ENCODE measurements at regions not wholly inside any gene's neighbourhood (a gene's known extent, or its start where the extent isn't known, plus 50 kb on each side); places are given as distances from the start of the nearest gene placed in this dataset.

GRCh38 chr7:8913682-8914081 lies 480.3 kb downstream of the NXPH1 start:
- Histone ChIP-seq H3K9me1 (ENCODE audit: control insufficient read depth, extremely low read depth, insufficient read depth, low read length) (no peaks in the 10 kb centered on the region), H3K36me3 (ENCODE audit: control insufficient read depth in 2 of 2, extremely low read depth in 1 of 2, insufficient read depth in 2 of 2, low read length in 2 of 2) (no peaks in the 10 kb centered on the region), H3K4me1 (ENCODE audit: control insufficient read depth, extremely low read depth, insufficient read depth, low read length) (no peaks in the 10 kb centered on the region), H3K4me3 (ENCODE audit: control insufficient read depth in 2 of 3, extremely low read depth in 1 of 3, insufficient read depth in 2 of 3, low read depth in 1 of 3, low read length in 3 of 3) (no peak overlapping the region), H3K9ac (ENCODE audit: control insufficient read depth, extremely low read depth, insufficient read depth, low read length) (no peak overlapping the region), H3K79me2 (ENCODE audit: control insufficient read depth, insufficient read depth, low read length) (no peaks in the 10 kb centered on the region), H3K9me3 (ENCODE audit: control insufficient read depth, low read depth, low read length) (peaks cover 1% of the 10 kb centered on the region), H4K20me1 (ENCODE audit: control insufficient read depth, extremely low read depth, insufficient read depth, low read length) (no peaks in the 10 kb centered on the region), H3K27me3 (ENCODE audit: control insufficient read depth, extremely low read depth, insufficient read depth, low read length) (no peaks in the 10 kb centered on the region), H3K27ac (ENCODE audit: control insufficient read depth, insufficient read depth, low read length) (no peak overlapping the region), H3K4me2 (ENCODE audit: control insufficient read depth, extremely low read depth, insufficient read depth, low read depth, low read length) (no peak overlapping the region), H2AFZ (ENCODE audit: control insufficient read depth, low read length) (no peak overlapping the region)
- TF ChIP-seq CTCF (optimal IDR thresholded peaks at IDR 0.05 in 1 of 3, IDR thresholded peaks at IDR 0.05 in 1 of 3, conservative IDR thresholded peaks at IDR 0.05 in 1 of 3; ENCODE audit: extremely low read depth in 1 of 3, insufficient read depth in 2 of 3, low read length in 3 of 3) (no peak), EZH2 (IDR thresholded peaks at IDR 0.05; ENCODE audit: low read length) (no peak)
- dilution Hi-C loops (cut with MboI; ENCODE audit: extremely low pct_ligation_motif_present, low sequenced_read_pairs) = no loop called here
- no peak for DNase-seq (ENCODE audit: low read depth, low spot score)
- FAIRE-seq = no peak

GRCh38 chr7:8921807-8922206 lies 488.4 kb downstream of the NXPH1 start:
- H3K9ac ChIP-seq (ENCODE audit: control insufficient read depth, extremely low read depth, insufficient read depth, low read length) = no peak overlapping the region
- no peak for TF ChIP-seq CTCF (optimal IDR thresholded peaks at IDR 0.05 in 1 of 3, IDR thresholded peaks at IDR 0.05 in 1 of 3, conservative IDR thresholded peaks at IDR 0.05 in 1 of 3; ENCODE audit: extremely low read depth in 1 of 3, insufficient read depth in 2 of 3, low read length in 3 of 3)
- no peak for TF ChIP-seq EZH2 (IDR thresholded peaks at IDR 0.05; ENCODE audit: low read length)
- H3K9me1 ChIP-seq (ENCODE audit: control insufficient read depth, extremely low read depth, insufficient read depth, low read length) = no peaks in the 10 kb centered on the region
- no peak overlapping the region for H3K4me2 ChIP-seq (ENCODE audit: control insufficient read depth, extremely low read depth, insufficient read depth, low read depth, low read length)
- H3K79me2 ChIP-seq (ENCODE audit: control insufficient read depth, insufficient read depth, low read length) = no peaks in the 10 kb centered on the region
- H4K20me1 ChIP-seq (ENCODE audit: control insufficient read depth, extremely low read depth, insufficient read depth, low read length) = no peaks in the 10 kb centered on the region
- no peaks in the 10 kb centered on the region for H3K4me1 ChIP-seq (ENCODE audit: control insufficient read depth, extremely low read depth, insufficient read depth, low read length)
- H3K9me3 ChIP-seq (ENCODE audit: control insufficient read depth, low read depth, low read length) = no peaks in the 10 kb centered on the region
- no peaks in the 10 kb centered on the region for H3K27me3 ChIP-seq (ENCODE audit: control insufficient read depth, extremely low read depth, insufficient read depth, low read length)
- DNase-seq (ENCODE audit: low read depth, low spot score) (no peak), FAIRE-seq (no peak)
- no peaks in the 10 kb centered on the region for H3K36me3 ChIP-seq (ENCODE audit: control insufficient read depth in 2 of 2, extremely low read depth in 1 of 2, insufficient read depth in 2 of 2, low read length in 2 of 2)
- no peak overlapping the region for H3K27ac ChIP-seq (ENCODE audit: control insufficient read depth, insufficient read depth, low read length)
- H2AFZ ChIP-seq (ENCODE audit: control insufficient read depth, low read length) = no peak overlapping the region
- dilution Hi-C loops (cut with MboI; ENCODE audit: extremely low pct_ligation_motif_present, low sequenced_read_pairs) = no loop called here
- no peak overlapping the region for H3K4me3 ChIP-seq (ENCODE audit: control insufficient read depth in 2 of 3, extremely low read depth in 1 of 3, insufficient read depth in 2 of 3, low read depth in 1 of 3, low read length in 3 of 3)

Data from keratinocyte (primary cell).